ENCODE measurements at regions not wholly inside any gene's neighbourhood (a gene's known extent, or its start where the extent isn't known, plus 50 kb on each side); places are given as distances from the start of the nearest gene placed in this dataset.

DNA sequence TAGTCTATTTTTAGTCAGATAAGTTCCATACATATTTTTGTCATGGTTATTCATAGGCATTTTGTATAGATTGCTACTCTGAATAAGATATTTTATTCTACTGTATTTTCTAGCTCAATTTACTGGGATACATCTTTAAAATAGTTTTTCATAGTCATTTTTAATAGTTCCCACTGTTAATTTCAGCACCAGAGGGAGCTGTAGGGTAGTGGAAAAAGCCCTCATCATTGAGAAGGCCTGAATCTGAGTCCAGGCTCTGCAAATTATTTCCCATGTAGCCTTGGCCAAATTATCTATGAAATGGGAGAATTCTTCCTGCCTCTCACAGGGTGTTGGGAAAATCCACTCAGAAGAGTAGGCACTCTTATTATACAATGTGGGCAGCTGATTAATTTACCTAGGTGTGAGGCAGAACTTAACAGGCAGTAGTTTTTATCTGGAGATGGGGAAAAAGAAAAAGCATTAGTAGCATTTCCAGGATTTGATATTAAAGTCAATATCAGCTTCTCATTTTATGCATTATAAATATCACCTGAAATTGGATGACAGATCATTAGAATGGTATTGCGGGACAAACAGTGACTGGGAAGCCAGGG is 102.9 kb upstream of the PAQR3 start:
- TF ChIP-seq POLR2AphosphoS5 (IDR thresholded peaks at IDR 0.05; ENCODE audit: low read depth, low read length) (no peak), POLR2A (IDR thresholded peaks at IDR 0.05; ENCODE audit: low read depth, low read length) (no peak)
